Effector memory CD8-positive, alpha-beta T cell (primary cell): ENCODE measurements at regions not wholly inside any gene's neighbourhood (a gene's known extent, or its start where the extent isn't known, plus 50 kb on each side); places are given as distances from the start of the nearest gene placed in this dataset.
"Not testable (repeated sequence)": the region's sequence is repeated elsewhere in the genome, so short reads cannot be mapped to it uniquely, and the experiment has no call there.

Experiments used
- ATAC-seq: fragments of 150-1000 bp; cut with Tn5 transposase; replicated peaks from 2 replicates; pipeline ENCODE4 v1.10.0; 2021; ENCODE audit warnings: mild to moderate bottlenecking, moderate library complexity
- DNase-seq, 3 experiments: peaks; one replicate each; pipeline ENCODE4 v3.0.0; 2021
- H3K27ac Mint-ChIP-seq, 2 donors: one replicate each; pipeline ENCODE4 v1.8.0; 2022; ENCODE audit warnings: mild to moderate bottlenecking in 2 of 2, mixed read lengths in 2 of 2, moderate library complexity in 2 of 2
- H3K27me3 Mint-ChIP-seq, 2 donors: one replicate each; pipeline ENCODE4 v1.8.0; 2022; ENCODE audit warnings: mixed read lengths in 2 of 2
- H3K36me3 Mint-ChIP-seq: one replicate; pipeline ENCODE4 v1.8.0; 2022; ENCODE audit warnings: mild to moderate bottlenecking, moderate library complexity, mixed read lengths; ENCODE audit not compliant: insufficient read depth
- H3K4me1 Mint-ChIP-seq, 2 donors: one replicate each; pipeline ENCODE4 v1.8.0; 2022; ENCODE audit warnings: low read depth in 2 of 2, mixed read lengths in 2 of 2
- H3K4me3 Mint-ChIP-seq, 2 donors: one replicate each; pipeline ENCODE4 v1.8.0; 2022; ENCODE audit warnings: mild to moderate bottlenecking in 2 of 2, mixed read lengths in 2 of 2, moderate library complexity in 2 of 2
- H3K9me3 Mint-ChIP-seq, 2 donors: one replicate each; pipeline ENCODE4 v1.8.0; 2022; ENCODE audit warnings: mixed read lengths in 2 of 2

- ATAC-seq (no peak), DNase-seq (no peak)
- H3K4me1 Mint-ChIP-seq: no peaks in the 10 kb centered on the region
- no peaks in the 10 kb centered on the region for H3K36me3 Mint-ChIP-seq
- no peaks in the 10 kb centered on the region for H3K27me3 Mint-ChIP-seq
- no peak overlapping the region for H3K4me3 Mint-ChIP-seq
- H3K27ac Mint-ChIP-seq: no peak overlapping the region
- peaks cover 0 to 9% of the 10 kb centered on the region in 2 donors for H3K9me3 Mint-ChIP-seq
These were observed 63.5 kb downstream of the SPATA31D1 start for GRCh38 chr9:82052081-82052480.

GRCh38 chr9:82054264-82055015, 65.9 kb downstream of the SPATA31D1 start:
- Mint-ChIP-seq H3K27me3 (no peaks in the 10 kb centered on the region), H3K9me3 (peaks cover 0 to 8% of the 10 kb centered on the region in 2 donors), H3K36me3 (no peaks in the 10 kb centered on the region), H3K4me1 (no peaks in the 10 kb centered on the region), H3K27ac (no peak overlapping the region), H3K4me3 (no peak overlapping the region)
- no peak for DNase-seq
- no peak for ATAC-seq

- Mint-ChIP-seq H3K27ac (no peak overlapping the region), H3K4me3 (no peak overlapping the region), H3K9me3 (peaks cover 6 to 15% of the 10 kb centered on the region in 2 donors), H3K4me1 (no peaks in the 10 kb centered on the region), H3K27me3 (no peaks in the 10 kb centered on the region), H3K36me3 (peaks cover 5% of the 10 kb centered on the region)
- DNase-seq (no peak), ATAC-seq (no peak)
These were observed 69.2 kb downstream of the SPATA31D1 start for GRCh38 chr9:82057805-82058204.

- not testable (repeated sequence) for ATAC-seq, H3K27ac Mint-ChIP-seq, H3K36me3 Mint-ChIP-seq, H3K4me3 Mint-ChIP-seq, H3K4me1 Mint-ChIP-seq, H3K27me3 Mint-ChIP-seq, DNase-seq
- H3K9me3 Mint-ChIP-seq: peaks cover 6 to 12% of the 10 kb centered on the region in 2 donors
These were observed 73.2 kb downstream of the SPATA31D1 start for GRCh38 chr9:82061801-82062200.

- H3K27me3 Mint-ChIP-seq: no peaks in the 10 kb centered on the region
- peaks cover 0 to 2% of the 10 kb centered on the region in 2 donors for H3K4me1 Mint-ChIP-seq
- ATAC-seq (no peak), DNase-seq (no peak)
- no peak overlapping the region for H3K27ac Mint-ChIP-seq
- H3K36me3 Mint-ChIP-seq: peaks cover 5% of the 10 kb centered on the region
- H3K9me3 Mint-ChIP-seq: peaks cover 6 to 12% of the 10 kb centered on the region in 2 donors
- H3K4me3 Mint-ChIP-seq: no peak overlapping the region
These were observed 73.7 kb downstream of the SPATA31D1 start for GRCh38 chr9:82062245-82062644.

GRCh38 chr9:82073551-82074543, 85.3 kb downstream of the SPATA31D1 start:
- Mint-ChIP-seq H3K4me3 (no peak overlapping the region), H3K4me1 (no peaks in the 10 kb centered on the region), H3K27me3 (no peaks in the 10 kb centered on the region), H3K9me3 (peaks cover 4 to 6% of the 10 kb centered on the region in 2 donors), H3K36me3 (no peaks in the 10 kb centered on the region), H3K27ac (no peak overlapping the region)
- ATAC-seq (no peak), DNase-seq (no peak)

GRCh38 chr9:82080265-82080664, 91.7 kb downstream of the SPATA31D1 start:
- no peak overlapping the region for H3K27ac Mint-ChIP-seq
- H3K9me3 Mint-ChIP-seq: peaks cover 0 to 5% of the 10 kb centered on the region in 2 donors
- H3K27me3 Mint-ChIP-seq: no peaks in the 10 kb centered on the region
- no peaks in the 10 kb centered on the region for H3K36me3 Mint-ChIP-seq
- H3K4me1 Mint-ChIP-seq: no peaks in the 10 kb centered on the region
- ATAC-seq: no peak
- no peak for DNase-seq
- no peak overlapping the region for H3K4me3 Mint-ChIP-seq

- Mint-ChIP-seq H3K4me3 (no peak overlapping the region), H3K4me1 (no peaks in the 10 kb centered on the region), H3K27me3 (no peaks in the 10 kb centered on the region), H3K27ac (no peak overlapping the region), H3K9me3 (peaks cover 1 to 8% of the 10 kb centered on the region in 2 donors), H3K36me3 (no peaks in the 10 kb centered on the region)
- ATAC-seq: no peak
- no peak for DNase-seq
These were observed 92.9 kb downstream of the SPATA31D1 start for GRCh38 chr9:82081496-82081895.

- H3K36me3 Mint-ChIP-seq: no peaks in the 10 kb centered on the region
- H3K27ac Mint-ChIP-seq: no peak overlapping the region
- ATAC-seq (no peak), DNase-seq (no peak)
- H3K27me3 Mint-ChIP-seq: no peaks in the 10 kb centered on the region
- no peak overlapping the region for H3K4me3 Mint-ChIP-seq
- H3K4me1 Mint-ChIP-seq: no peaks in the 10 kb centered on the region
- H3K9me3 Mint-ChIP-seq: peaks cover 7 to 11% of the 10 kb centered on the region in 2 donors
These were observed 94.0 kb downstream of the SPATA31D1 start for GRCh38 chr9:82082563-82082962.

GRCh38 chr9:82088591-82088990, 100.0 kb downstream of the SPATA31D1 start:
- Mint-ChIP-seq H3K27me3 (no peaks in the 10 kb centered on the region), H3K27ac (no peak overlapping the region), H3K4me1 (no peaks in the 10 kb centered on the region), H3K36me3 (no peaks in the 10 kb centered on the region), H3K9me3 (peaks cover 7 to 20% of the 10 kb centered on the region in 2 donors), H3K4me3 (no peak overlapping the region)
- DNase-seq: no peak
- ATAC-seq: no peak

- H3K9me3 Mint-ChIP-seq: peaks cover 7 to 20% of the 10 kb centered on the region in 2 donors
- H3K36me3 Mint-ChIP-seq: no peaks in the 10 kb centered on the region
- H3K4me3 Mint-ChIP-seq: no peak overlapping the region
- DNase-seq (no peak), ATAC-seq (no peak)
- H3K4me1 Mint-ChIP-seq: no peaks in the 10 kb centered on the region
- no peak overlapping the region for H3K27ac Mint-ChIP-seq
- no peaks in the 10 kb centered on the region for H3K27me3 Mint-ChIP-seq
These were observed 101.5 kb downstream of the SPATA31D1 start for GRCh38 chr9:82090046-82090445.

GRCh38 chr9:82091100-82091499, 102.5 kb downstream of the SPATA31D1 start:
- ATAC-seq: no peak
- no peak overlapping the region for H3K27ac Mint-ChIP-seq
- no peaks in the 10 kb centered on the region for H3K27me3 Mint-ChIP-seq
- peaks cover 7 to 20% of the 10 kb centered on the region in 2 donors for H3K9me3 Mint-ChIP-seq
- H3K36me3 Mint-ChIP-seq: no peaks in the 10 kb centered on the region
- H3K4me3 Mint-ChIP-seq: no peak overlapping the region
- H3K4me1 Mint-ChIP-seq: no peaks in the 10 kb centered on the region
- no peak for DNase-seq

GRCh38 chr9:82091610-82092009, 103.0 kb downstream of the SPATA31D1 start:
- no peaks in the 10 kb centered on the region for H3K4me1 Mint-ChIP-seq
- no peak overlapping the region for H3K4me3 Mint-ChIP-seq
- DNase-seq (no peak), ATAC-seq (no peak)
- no peaks in the 10 kb centered on the region for H3K36me3 Mint-ChIP-seq
- no peaks in the 10 kb centered on the region for H3K27me3 Mint-ChIP-seq
- peaks cover 4 to 16% of the 10 kb centered on the region in 2 donors for H3K9me3 Mint-ChIP-seq
- no peak overlapping the region for H3K27ac Mint-ChIP-seq
